ENCODE measurements at regions not wholly inside any gene's neighbourhood (a gene's known extent, or its start where the extent isn't known, plus 50 kb on each side); places are given as distances from the start of the nearest gene placed in this dataset.
"Not testable (repeated sequence)": the region's sequence is repeated elsewhere in the genome, so short reads cannot be mapped to it uniquely, and the experiment has no call there.

GRCh38 chrX:93434721-93435120 is 238.7 kb downstream of the NAP1L3 start:
- not testable (repeated sequence) for TF ChIP-seq POLR2AphosphoS5, POLR2A, CTCF (IDR thresholded peaks at IDR 0.05)
